Epithelial cell of esophagus (primary cell): ENCODE measurements at regions not wholly inside any gene's neighbourhood (a gene's known extent, or its start where the extent isn't known, plus 50 kb on each side); places are given as distances from the start of the nearest gene placed in this dataset.

ENCODE experiments used
- DNase-seq: peaks from one replicate; pipeline ENCODE4 v3.0.0; 2010; ENCODE audit warnings: low read depth
- H3K4me3 ChIP-seq: 2 replicates; pipeline ENCODE4 v1.5.1; 2011; ENCODE audit warnings: mild to moderate bottlenecking, low read length, control low read depth
- TF ChIP-seq, protein P1 (sequence below): IDR thresholded peaks from 2 replicates; pipeline ENCODE4 v1.5.1; 2011; ENCODE audit warnings: low read depth, mild to moderate bottlenecking, low read length, control low read depth, inconsistent platforms; ENCODE audit not compliant: insufficient read depth; ENCODE audit errors: missing control alignments

GRCh38 chr13:39881383-39881782 lies 225.9 kb downstream of the COG6 start:
- TF ChIP-seq, protein P1, sequence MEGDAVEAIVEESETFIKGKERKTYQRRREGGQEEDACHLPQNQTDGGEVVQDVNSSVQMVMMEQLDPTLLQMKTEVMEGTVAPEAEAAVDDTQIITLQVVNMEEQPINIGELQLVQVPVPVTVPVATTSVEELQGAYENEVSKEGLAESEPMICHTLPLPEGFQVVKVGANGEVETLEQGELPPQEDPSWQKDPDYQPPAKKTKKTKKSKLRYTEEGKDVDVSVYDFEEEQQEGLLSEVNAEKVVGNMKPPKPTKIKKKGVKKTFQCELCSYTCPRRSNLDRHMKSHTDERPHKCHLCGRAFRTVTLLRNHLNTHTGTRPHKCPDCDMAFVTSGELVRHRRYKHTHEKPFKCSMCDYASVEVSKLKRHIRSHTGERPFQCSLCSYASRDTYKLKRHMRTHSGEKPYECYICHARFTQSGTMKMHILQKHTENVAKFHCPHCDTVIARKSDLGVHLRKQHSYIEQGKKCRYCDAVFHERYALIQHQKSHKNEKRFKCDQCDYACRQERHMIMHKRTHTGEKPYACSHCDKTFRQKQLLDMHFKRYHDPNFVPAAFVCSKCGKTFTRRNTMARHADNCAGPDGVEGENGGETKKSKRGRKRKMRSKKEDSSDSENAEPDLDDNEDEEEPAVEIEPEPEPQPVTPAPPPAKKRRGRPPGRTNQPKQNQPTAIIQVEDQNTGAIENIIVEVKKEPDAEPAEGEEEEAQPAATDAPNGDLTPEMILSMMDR, result no peak
- DNase-seq, result no peak

GRCh38 chr13:39881887-39882286 lies 226.4 kb downstream of the COG6 start:
- peak; percentile 61 for DNase-seq
- TF ChIP-seq, protein P1, result no peak
- H3K4me3 ChIP-seq, result no peak overlapping the region

More at GRCh38 chr13:39881383-39881782, 225.9 kb downstream of the COG6 start:
- H3K4me3 ChIP-seq, result no peak overlapping the region

DNA sequence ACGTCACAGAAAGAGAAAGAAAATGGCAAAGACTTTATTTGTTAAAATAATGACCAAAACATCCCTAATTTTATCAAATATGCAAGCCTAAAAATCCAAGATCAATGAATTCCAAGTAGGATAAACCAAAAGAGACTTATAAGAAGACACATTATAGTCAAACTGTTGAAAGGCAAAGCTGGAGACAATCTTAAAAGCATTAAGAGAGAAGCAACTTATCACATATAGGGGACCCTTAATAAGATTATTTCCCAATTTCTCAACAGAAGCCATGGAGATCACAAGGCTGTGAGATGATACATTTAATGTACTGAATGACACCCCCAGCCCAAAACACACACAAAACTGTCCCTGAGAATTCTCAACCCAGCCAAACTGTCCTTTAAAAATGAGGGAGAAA lies 228.7 kb downstream of the COG6 start:
- no peak for DNase-seq
- TF ChIP-seq, protein P1, result no peak
- H3K4me3 ChIP-seq, result no peak overlapping the region

GRCh38 chr13:39886336-39886735 lies 230.9 kb downstream of the COG6 start:
- TF ChIP-seq, protein P1, result no peak
- no peak overlapping the region for H3K4me3 ChIP-seq
- no peak for DNase-seq

GRCh38 chr13:39887387-39887786 lies 231.9 kb downstream of the COG6 start:
- no peak overlapping the region for H3K4me3 ChIP-seq
- TF ChIP-seq, protein P1, result no peak
- no peak for DNase-seq

- H3K4me3 ChIP-seq, result no peak overlapping the region
- no peak for DNase-seq
- TF ChIP-seq, protein P1, result no peak
These were observed 233.7 kb downstream of the COG6 start for GRCh38 chr13:39888865-39889810.
